LNCaP clone FGC (cell line): ENCODE measurements at regions not wholly inside any gene's neighbourhood (a gene's known extent, or its start where the extent isn't known, plus 50 kb on each side); places are given as distances from the start of the nearest gene placed in this dataset.
"Not testable (repeated sequence)": the region's sequence is repeated elsewhere in the genome, so short reads cannot be mapped to it uniquely, and the experiment has no call there.

Source experiments
- DNase-seq: peaks from one replicate; pipeline ENCODE4 v3.0.0-alpha.2; 2011; ENCODE audit warnings: low read depth
- H3K4me3 ChIP-seq: 2 replicates; pipeline ENCODE4 v1.5.1; 2011; ENCODE audit warnings: mild to moderate bottlenecking, low read depth, low read length, control low read depth
- TF ChIP-seq, protein P1 (sequence below): IDR thresholded peaks from 2 replicates; pipeline ENCODE4 v1.5.1; 2012; ENCODE audit warnings: mild to moderate bottlenecking; ENCODE audit not compliant: control insufficient read depth, insufficient read depth; ENCODE audit errors: extremely low read depth

DNA sequence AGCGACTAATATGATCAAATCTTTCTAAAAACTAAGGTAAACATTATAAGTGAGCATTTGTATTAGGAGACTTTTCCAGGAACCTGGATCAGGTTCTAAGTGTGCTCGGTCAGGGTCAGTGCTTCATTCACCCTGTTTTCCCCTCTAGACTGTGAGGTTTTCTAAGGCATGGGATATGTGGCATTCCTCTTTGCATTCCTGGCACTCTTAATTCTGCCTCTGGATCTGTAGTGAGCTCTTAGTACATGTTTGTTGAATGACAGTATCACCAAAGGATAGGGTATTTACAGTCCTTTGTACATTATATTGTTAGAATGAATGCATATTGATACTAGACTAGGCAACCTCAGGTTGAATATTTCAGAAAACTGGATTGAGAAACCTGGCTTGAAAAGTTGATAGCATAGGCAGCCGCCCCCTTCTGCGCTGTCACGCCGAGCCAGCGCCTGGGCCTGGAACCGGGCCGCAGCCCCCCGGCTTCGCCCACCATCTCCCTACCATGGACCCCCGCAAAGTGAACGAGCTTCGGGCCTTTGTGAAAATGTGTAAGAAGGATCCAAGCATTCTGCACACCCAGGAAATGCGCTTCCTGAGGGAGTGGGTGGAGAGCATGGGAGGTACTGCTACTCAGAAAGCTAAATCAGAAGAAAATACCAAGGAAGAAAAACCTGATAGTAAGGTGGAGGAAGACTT is 156.5 kb downstream of the KCNRG start:
- DNase-seq: no peak
- no peak overlapping the region for H3K4me3 ChIP-seq
- TF ChIP-seq, protein P1, sequence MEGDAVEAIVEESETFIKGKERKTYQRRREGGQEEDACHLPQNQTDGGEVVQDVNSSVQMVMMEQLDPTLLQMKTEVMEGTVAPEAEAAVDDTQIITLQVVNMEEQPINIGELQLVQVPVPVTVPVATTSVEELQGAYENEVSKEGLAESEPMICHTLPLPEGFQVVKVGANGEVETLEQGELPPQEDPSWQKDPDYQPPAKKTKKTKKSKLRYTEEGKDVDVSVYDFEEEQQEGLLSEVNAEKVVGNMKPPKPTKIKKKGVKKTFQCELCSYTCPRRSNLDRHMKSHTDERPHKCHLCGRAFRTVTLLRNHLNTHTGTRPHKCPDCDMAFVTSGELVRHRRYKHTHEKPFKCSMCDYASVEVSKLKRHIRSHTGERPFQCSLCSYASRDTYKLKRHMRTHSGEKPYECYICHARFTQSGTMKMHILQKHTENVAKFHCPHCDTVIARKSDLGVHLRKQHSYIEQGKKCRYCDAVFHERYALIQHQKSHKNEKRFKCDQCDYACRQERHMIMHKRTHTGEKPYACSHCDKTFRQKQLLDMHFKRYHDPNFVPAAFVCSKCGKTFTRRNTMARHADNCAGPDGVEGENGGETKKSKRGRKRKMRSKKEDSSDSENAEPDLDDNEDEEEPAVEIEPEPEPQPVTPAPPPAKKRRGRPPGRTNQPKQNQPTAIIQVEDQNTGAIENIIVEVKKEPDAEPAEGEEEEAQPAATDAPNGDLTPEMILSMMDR: no peak

DNA sequence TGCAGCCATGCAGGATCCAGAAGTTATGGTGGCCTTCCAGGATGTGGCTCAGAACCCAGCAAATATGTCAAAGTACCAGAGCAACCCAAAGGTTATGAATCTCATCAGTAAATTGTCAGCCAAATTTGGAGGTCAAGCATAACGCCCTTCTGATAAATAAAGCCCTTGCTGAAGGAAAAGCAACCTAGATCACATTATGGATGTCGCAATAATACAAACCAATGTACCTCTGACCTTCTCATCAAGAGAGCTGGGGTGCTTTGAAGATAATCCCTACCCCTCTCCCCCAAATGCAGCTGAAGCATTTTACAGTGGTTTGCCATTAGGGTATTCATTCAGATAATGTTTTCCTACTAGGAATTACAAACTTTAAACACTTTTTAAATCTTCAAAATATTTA is 157.8 kb downstream of the KCNRG start:
- DNase-seq, H3K4me3 ChIP-seq: not testable (repeated sequence)

DNA sequence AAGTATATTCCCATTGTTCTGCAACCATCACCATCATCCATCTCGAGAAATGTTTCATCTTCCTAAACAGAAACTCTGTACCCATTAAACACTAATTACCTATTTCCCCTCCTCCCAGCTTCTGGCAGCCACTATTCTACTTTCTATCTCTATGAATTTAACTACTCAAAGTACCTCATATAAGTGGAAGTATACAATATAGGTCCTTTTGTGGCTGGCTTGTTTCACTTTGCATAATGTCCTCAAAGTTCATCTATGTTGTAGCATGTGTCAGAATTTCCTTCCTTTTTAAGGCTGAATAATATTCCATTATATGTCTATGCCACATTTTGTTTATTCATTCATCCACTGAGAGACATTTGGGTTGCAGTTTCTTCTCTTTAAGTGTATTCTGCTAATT is 159.4 kb downstream of the KCNRG start:
- H3K4me3 ChIP-seq: no peak overlapping the region
- TF ChIP-seq, protein P1: no peak
- DNase-seq: no peak

DNA sequence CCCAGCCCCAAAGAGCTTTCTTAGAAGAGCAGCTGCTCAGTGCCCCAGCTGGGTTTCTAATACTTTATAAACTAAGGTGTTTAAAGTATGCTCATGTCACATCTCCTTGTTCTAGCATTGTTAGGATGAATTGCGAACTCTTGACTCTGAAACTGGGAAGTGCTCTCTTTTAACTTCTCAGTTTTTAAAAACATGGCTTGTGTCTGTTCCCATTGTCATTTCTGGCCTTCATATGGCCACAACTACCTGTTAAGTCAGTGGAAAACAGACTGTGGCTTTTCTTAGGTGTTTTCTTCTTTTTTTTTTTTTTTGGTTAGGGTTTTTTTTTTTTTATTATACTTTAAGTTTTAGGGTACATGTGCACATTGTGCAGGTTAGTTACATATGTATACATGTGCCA is 164.7 kb downstream of the KCNRG start:
- TF ChIP-seq, protein P1: no peak
- DNase-seq: no peak
- no peak overlapping the region for H3K4me3 ChIP-seq

DNA sequence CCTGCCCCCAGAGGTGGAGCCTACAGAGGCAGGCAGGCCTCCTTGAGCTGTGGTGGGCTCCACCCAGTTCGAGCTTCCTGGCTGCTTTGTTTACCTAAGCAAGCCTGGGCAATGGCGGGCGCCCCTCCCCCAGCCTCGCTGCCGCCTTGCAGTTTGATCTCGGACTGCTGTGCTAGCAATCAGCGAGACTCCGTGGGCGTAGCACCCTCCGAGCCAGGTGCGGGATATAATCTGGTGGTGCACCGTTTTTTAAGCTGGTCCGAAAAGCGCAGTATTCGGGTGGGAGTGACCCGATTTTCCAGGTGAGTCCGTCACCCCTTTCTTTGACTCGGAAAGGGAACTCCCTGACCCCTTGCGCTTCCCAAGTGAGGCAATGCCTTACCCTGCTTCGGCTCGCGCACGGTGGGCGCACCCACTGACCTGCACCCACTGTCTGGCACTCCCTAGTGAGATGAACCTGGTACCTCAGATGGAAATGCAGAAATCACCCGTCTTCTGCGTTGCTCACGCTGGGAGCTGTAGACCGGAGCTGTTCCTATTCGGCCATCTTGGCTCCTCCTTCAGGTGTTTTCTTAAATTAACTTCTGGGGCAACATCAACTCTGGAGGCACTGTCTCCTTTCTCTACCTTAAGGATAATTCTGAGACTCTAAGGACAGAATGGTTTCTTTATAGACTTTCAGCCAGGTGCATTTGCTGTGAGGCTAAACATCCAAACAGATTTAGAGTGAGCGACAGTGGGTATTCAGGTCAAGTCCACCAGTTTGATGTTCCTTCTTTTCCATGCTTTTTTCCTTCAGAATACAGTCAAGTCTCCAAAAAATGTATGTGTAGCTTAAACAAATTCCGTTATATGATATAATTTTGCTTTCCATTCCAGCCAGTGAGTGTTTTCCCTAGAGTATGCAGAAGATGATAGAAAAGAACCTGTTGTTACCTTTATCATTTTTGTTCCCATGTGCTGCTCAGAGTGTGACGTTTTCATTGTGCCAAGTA is 170.8 kb downstream of the KCNRG start:
- not testable (repeated sequence) for H3K4me3 ChIP-seq

DNA sequence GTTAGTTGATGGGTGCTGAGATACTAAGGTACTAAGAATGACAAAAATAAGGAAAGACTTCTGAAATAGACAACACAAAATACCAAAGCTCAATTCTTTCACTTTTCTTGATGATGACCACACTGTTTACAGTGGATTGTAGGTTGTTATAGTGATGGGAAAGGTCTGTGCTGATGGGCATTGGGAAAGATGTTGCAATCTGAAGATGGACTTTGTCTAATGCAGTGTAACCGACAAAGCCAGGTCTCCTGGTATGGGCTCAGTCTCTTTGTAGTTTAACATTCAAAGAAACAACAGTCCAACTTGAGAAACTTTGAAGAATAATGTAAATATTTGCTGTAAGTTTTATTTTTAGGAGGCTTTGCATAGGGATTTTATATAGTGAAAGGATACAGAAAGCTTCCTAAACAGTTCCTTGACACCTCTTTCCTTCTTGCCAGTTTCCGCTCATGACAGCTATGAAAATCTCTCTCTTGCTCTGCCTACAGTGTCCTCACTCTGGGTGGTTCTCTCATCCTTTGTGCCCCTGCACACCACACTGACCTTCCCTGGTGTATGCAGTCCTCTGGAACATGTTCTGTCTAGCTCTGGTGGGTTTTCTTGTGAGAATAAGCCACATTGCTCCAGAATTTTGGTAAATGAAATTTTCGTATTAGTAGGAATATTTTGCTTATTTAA is 172.2 kb downstream of the KCNRG start:
- TF ChIP-seq, protein P1: no peak
- DNase-seq: no peak
- H3K4me3 ChIP-seq: no peak overlapping the region

More for the DNA sequence above, 170.8 kb downstream of the KCNRG start:
- not testable (repeated sequence) for DNase-seq

DNA sequence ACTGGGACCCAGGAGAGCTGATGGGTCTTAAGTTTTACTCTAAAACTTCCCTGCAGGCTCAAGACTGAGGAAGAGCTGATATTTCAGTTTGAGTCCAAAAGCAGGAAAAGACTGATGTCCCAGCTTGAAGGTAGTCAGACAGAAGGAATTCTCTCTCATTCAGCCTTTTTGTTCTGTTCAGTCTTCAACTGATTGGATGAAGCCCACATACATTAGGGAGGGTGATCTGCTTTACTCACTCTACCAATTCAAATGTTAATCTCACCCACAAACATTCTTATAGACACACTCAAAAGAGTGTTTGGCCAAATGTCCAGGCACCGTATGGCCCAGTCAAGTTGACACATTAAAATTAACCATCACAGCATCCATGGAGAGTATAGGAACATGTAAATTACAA is 173.5 kb downstream of the KCNRG start:
- TF ChIP-seq, protein P1: no peak
- no peak overlapping the region for H3K4me3 ChIP-seq
- DNase-seq: no peak
